Nephron progenitor cell (in vitro differentiated cells): ENCODE measurements at regions not wholly inside any gene's neighbourhood (a gene's known extent, or its start where the extent isn't known, plus 50 kb on each side); places are given as distances from the start of the nearest gene placed in this dataset.
A peak's percentile ranks its signal among the peaks of the same experiment; 100 is the strongest.

Source experiments
- DNase-seq: peaks from one replicate; pipeline ENCODE4 v3.0.0; 2021
- H3K27ac Mint-ChIP-seq: 2 replicates; pipeline ENCODE4 v1.8.0; 2021; ENCODE audit warnings: mild to moderate bottlenecking, moderate library complexity, mixed read lengths
- H3K27me3 Mint-ChIP-seq: 2 replicates; pipeline ENCODE4 v1.8.0; 2021; ENCODE audit warnings: mild to moderate bottlenecking, low read depth, mixed read lengths; ENCODE audit not compliant: poor library complexity
- H3K36me3 Mint-ChIP-seq: 2 replicates; pipeline ENCODE4 v1.8.0; 2021; ENCODE audit warnings: low read depth, mixed read lengths
- H3K4me1 Mint-ChIP-seq: 2 replicates; pipeline ENCODE4 v1.8.0; 2021; ENCODE audit warnings: mixed read lengths
- H3K4me3 Mint-ChIP-seq: 2 replicates; pipeline ENCODE4 v1.8.0; 2021; ENCODE audit warnings: mild to moderate bottlenecking, moderate library complexity, mixed read lengths
- H3K9me3 Mint-ChIP-seq: 2 replicates; pipeline ENCODE4 v1.8.0; 2021; ENCODE audit warnings: mild to moderate bottlenecking, moderate library complexity, mixed read lengths
- CTCF ChIP-seq: fragments of 200-600 bp; sonication (generic); IDR thresholded peaks from 2 replicates; pipeline ENCODE4 v1.5.0; 2021; ENCODE audit warnings: antibody characterized with exemption

DNA sequence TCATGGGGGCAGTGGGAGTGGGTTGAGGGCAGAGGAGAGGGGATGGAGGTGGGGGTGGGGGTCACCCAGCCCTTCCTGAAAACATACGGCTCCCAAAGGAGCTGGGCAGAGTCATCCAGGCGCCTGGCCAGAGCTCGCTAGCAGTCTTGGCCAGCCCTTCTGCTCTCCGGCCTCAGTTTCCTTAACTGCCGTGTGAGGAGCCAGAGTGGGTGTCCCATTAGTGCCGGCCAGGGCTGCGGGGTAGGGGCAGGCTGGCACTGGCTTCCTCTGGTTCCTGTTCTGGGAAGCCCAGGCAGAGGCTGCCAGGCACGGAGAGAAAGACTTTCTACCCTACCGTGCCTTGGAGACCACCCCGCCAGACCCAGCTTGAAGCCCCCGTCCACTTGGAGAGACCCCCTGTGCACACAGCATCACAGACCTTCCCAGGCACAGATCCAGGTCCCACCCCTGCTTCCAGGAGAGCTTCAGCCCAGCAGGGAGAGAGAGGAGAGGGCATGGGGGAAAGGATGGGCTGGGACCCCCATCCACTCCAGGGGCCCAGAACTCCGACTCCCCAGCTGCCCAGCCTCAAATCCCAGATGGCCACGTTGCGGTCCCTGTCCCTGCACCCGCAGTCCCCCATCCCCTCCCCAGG is 93.3 kb downstream of the RFLNA start:
- no peak for DNase-seq
- no peaks in the 10 kb centered on the region for H3K9me3 Mint-ChIP-seq
- no peak for TF ChIP-seq CTCF
- H3K36me3 Mint-ChIP-seq, result no peaks in the 10 kb centered on the region
- peaks cover 6% of the 10 kb centered on the region for H3K27me3 Mint-ChIP-seq
- peak overlapping the region; percentile 77 for H3K4me3 Mint-ChIP-seq
- peaks cover 67% of the 10 kb centered on the region for H3K4me1 Mint-ChIP-seq
- peak overlapping the region; percentile 45 for H3K27ac Mint-ChIP-seq

DNA sequence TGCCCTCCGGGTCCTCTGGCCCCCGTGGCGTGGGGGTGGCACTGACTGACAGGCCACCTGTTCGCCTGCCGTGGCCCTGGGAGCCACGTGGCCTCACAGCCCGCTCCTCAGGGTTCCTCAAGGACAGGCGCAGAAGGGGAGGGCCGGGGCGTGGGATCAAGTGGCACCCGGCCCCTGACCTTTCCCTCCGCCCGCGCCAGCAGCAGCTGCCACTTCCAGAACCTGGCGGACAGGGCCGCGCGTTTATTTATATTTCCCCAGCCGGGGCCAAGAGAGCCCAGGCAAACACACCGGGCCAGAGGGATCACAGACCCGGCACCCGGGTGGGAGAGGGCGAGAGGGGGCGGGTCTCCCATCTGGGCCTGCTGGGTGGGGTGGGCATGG is 92.6 kb downstream of the RFLNA start:
- H3K4me1 Mint-ChIP-seq, result peaks cover 65% of the 10 kb centered on the region
- H3K9me3 Mint-ChIP-seq, result no peaks in the 10 kb centered on the region
- no peak overlapping the region for H3K4me3 Mint-ChIP-seq
- H3K27me3 Mint-ChIP-seq, result peaks cover 6% of the 10 kb centered on the region
- H3K27ac Mint-ChIP-seq, result no peak overlapping the region
- peak; percentile 30 for DNase-seq
- H3K36me3 Mint-ChIP-seq, result no peaks in the 10 kb centered on the region
- TF ChIP-seq CTCF, result no peak

- TF ChIP-seq CTCF, result no peak
- H3K36me3 Mint-ChIP-seq, result no peaks in the 10 kb centered on the region
- peak; percentile 40 for DNase-seq
- peaks cover 2% of the 10 kb centered on the region for H3K27me3 Mint-ChIP-seq
- no peak overlapping the region for H3K4me3 Mint-ChIP-seq
- H3K27ac Mint-ChIP-seq, result no peak overlapping the region
- peaks cover 58% of the 10 kb centered on the region for H3K4me1 Mint-ChIP-seq
- no peaks in the 10 kb centered on the region for H3K9me3 Mint-ChIP-seq
These were observed 92.0 kb downstream of the RFLNA start for GRCh38 chr12:124386661-124387527.

GRCh38 chr12:124386059-124386458 is 91.2 kb downstream of the RFLNA start:
- Mint-ChIP-seq H3K36me3 (no peaks in the 10 kb centered on the region), H3K9me3 (no peaks in the 10 kb centered on the region), H3K27ac (peak overlapping the region; percentile 74), H3K27me3 (peaks cover 2% of the 10 kb centered on the region), H3K4me3 (peak overlapping the region; percentile 32), H3K4me1 (peaks cover 55% of the 10 kb centered on the region)
- DNase-seq, result peak; percentile 47
- no peak for TF ChIP-seq CTCF

- no peaks in the 10 kb centered on the region for H3K9me3 Mint-ChIP-seq
- peaks cover 57% of the 10 kb centered on the region for H3K4me1 Mint-ChIP-seq
- peak overlapping the region; percentile 74 for H3K27ac Mint-ChIP-seq
- no peak for TF ChIP-seq CTCF
- H3K4me3 Mint-ChIP-seq, result peak overlapping the region; percentile 32
- no peaks in the 10 kb centered on the region for H3K36me3 Mint-ChIP-seq
- no peak for DNase-seq
- peaks cover under 1% of the 10 kb centered on the region for H3K27me3 Mint-ChIP-seq
These were observed 90.5 kb downstream of the RFLNA start for GRCh38 chr12:124385219-124385969.
